IMR-90 (cell line): ENCODE measurements at regions not wholly inside any gene's neighbourhood (a gene's known extent, or its start where the extent isn't known, plus 50 kb on each side); places are given as distances from the start of the nearest gene placed in this dataset.
"Not testable (repeated sequence)": the region's sequence is repeated elsewhere in the genome, so short reads cannot be mapped to it uniquely, and the experiment has no call there.

ENCODE experiments used
- ATAC-seq: fragments of 200-7000 bp; cut with Tn5 transposase; 2 replicates; pipeline ENCODE4 v1.9.1; 2020; ENCODE audit warnings: low read depth, mild to moderate bottlenecking, moderate library complexity
- BruUV-seq: library from RNA; stranded (reverse); fragments of 400-500 nt; replicated peaks from 2 replicates; lab custom pipeline; 2021; lab: Mats Ljungman, UMichigan
- CTCF ChIA-PET: fragments of 300-600 bp; formaldehyde crosslinking; extraction: SDS; loops from one replicate; lab custom pipeline; 2021; ENCODE audit warnings: antibody characterized with exemption; lab: Yijun Ruan, JAX
- POLR2A ChIA-PET: fragments of 300-600 bp; sonication (Branson Sonifier 250); formaldehyde crosslinking; loops from one replicate; lab custom pipeline; 2022; ENCODE audit warnings: antibody characterized with exemption; ENCODE audit not compliant: unreplicated experiment; lab: Charles Lee
- DNase-seq: peaks from one replicate; pipeline ENCODE4 v3.0.0; 2013
- H2AFZ ChIP-seq: replicated peaks from 2 replicates; pipeline ENCODE3; 2013; ENCODE audit warnings: low read length, mild to moderate bottlenecking; ENCODE audit not compliant: poor library complexity
- H2AK5ac ChIP-seq: 2 replicates; pipeline ENCODE4 v1.6.1; 2013; ENCODE audit warnings: low read depth, low read length, inconsistent platforms
- H2AK9ac ChIP-seq: replicated peaks from 2 replicates; pipeline ENCODE3; 2013; ENCODE audit warnings: mild to moderate bottlenecking, low read depth, low read length, moderate library complexity; ENCODE audit not compliant: poor library complexity
- H2BK120ac ChIP-seq: 2 replicates; pipeline ENCODE4 v1.6.1; 2013; ENCODE audit warnings: low read depth, low read length, inconsistent platforms
- H2BK15ac ChIP-seq: 3 replicates; pipeline ENCODE4 v1.6.1; 2013; ENCODE audit warnings: low read depth, low read length, inconsistent platforms
- H2BK20ac ChIP-seq: 2 replicates; pipeline ENCODE4 v1.6.1; 2013; ENCODE audit warnings: low read depth, mild to moderate bottlenecking, inconsistent platforms, low read length, moderate library complexity
- H2BK5ac ChIP-seq: 2 replicates; pipeline ENCODE4 v1.6.1; 2013; ENCODE audit warnings: mild to moderate bottlenecking, low read depth, low read length, inconsistent platforms; ENCODE audit not compliant: poor library complexity, severe bottlenecking
- H3K14ac ChIP-seq: replicated peaks from 2 replicates; pipeline ENCODE4 v1.6.1; 2013; ENCODE audit warnings: low read depth, low read length, inconsistent platforms
- H3K18ac ChIP-seq: 2 replicates; pipeline ENCODE4 v1.6.1; 2013; ENCODE audit warnings: low read depth, low read length, control low read depth
- H3K23ac ChIP-seq: 2 replicates; pipeline ENCODE4 v1.6.1; 2013; ENCODE audit warnings: low read depth, low read length, inconsistent platforms
- H3K27ac ChIP-seq: 2 replicates; pipeline ENCODE4 v1.5.1; 2013; ENCODE audit warnings: mild to moderate bottlenecking, control low read depth, low read length; ENCODE audit not compliant: insufficient read depth
- H3K27me3 ChIP-seq: 2 replicates; pipeline ENCODE4 v1.6.1; 2013; ENCODE audit warnings: low read length; ENCODE audit not compliant: control insufficient read depth, insufficient read depth
- H3K36me3 ChIP-seq: 2 replicates; pipeline ENCODE4 v1.6.1; 2013; ENCODE audit warnings: low read length, mixed read lengths; ENCODE audit not compliant: control insufficient read depth, insufficient read depth
- H3K4ac ChIP-seq: 2 replicates; pipeline ENCODE4 v1.6.1; 2013; ENCODE audit warnings: low read depth, low read length, inconsistent platforms
- H3K4me1 ChIP-seq: 2 replicates; pipeline ENCODE4 v1.6.1; 2013; ENCODE audit warnings: low read length, mixed read lengths; ENCODE audit not compliant: control insufficient read depth, insufficient read depth
- H3K4me2 ChIP-seq: 2 replicates; pipeline ENCODE4 v1.6.1; 2013; ENCODE audit warnings: low read depth, mild to moderate bottlenecking, control low read depth, low read length, moderate library complexity
- H3K4me3 ChIP-seq: 2 replicates; pipeline ENCODE4 v1.5.1; 2013; ENCODE audit warnings: low read depth, mild to moderate bottlenecking, control low read depth, low read length, moderate library complexity; ENCODE audit not compliant: insufficient read depth
- H3K56ac ChIP-seq: 2 replicates; pipeline ENCODE4 v1.6.1; 2013; ENCODE audit warnings: low read length, inconsistent platforms; ENCODE audit not compliant: insufficient read depth; ENCODE audit errors: extremely low read depth
- H3K79me1 ChIP-seq, 2 experiments: 2 replicates each; pipeline ENCODE4 v1.6.1; 2013; ENCODE audit warnings: low read length in 2 of 2, inconsistent platforms in 1 of 2, low read depth in 1 of 2
- H3K9ac ChIP-seq: 2 replicates; pipeline ENCODE4 v1.6.1; 2013; ENCODE audit warnings: low read depth, low read length, control low read depth
- H3K9me1 ChIP-seq: 2 replicates; pipeline ENCODE4 v1.6.1; 2013; ENCODE audit warnings: low read length, inconsistent platforms; ENCODE audit not compliant: insufficient read depth
- H3K9me3 ChIP-seq: 2 replicates; pipeline ENCODE4 v1.6.1; 2013; ENCODE audit warnings: low read length; ENCODE audit not compliant: control insufficient read depth, insufficient read depth
- H4K20me1 ChIP-seq: 2 replicates; pipeline ENCODE4 v1.6.1; 2013; ENCODE audit warnings: low read length, inconsistent platforms; ENCODE audit not compliant: insufficient read depth
- H4K5ac ChIP-seq: 2 replicates; pipeline ENCODE4 v1.6.1; 2013; ENCODE audit warnings: mild to moderate bottlenecking, low read depth, low read length, control low read depth
- H4K8ac ChIP-seq, 2 experiments: 2 replicates each; pipeline ENCODE4 v1.6.1; 2013; ENCODE audit warnings: low read depth in 2 of 2, low read length in 2 of 2, control low read depth in 1 of 2, inconsistent platforms in 1 of 2
- H4K91ac ChIP-seq: 2 replicates; pipeline ENCODE4 v1.6.1; 2013; ENCODE audit warnings: low read depth, low read length, inconsistent platforms; ENCODE audit not compliant: insufficient read depth
- BHLHE40 ChIP-seq: fragments of 150-350 bp; IDR thresholded peaks from 2 replicates; pipeline ENCODE4 v1.6.1; 2016; ENCODE audit warnings: mild to moderate bottlenecking, low read depth, low read length
- ELK1 ChIP-seq: fragments of 150-350 bp; IDR thresholded peaks from 2 replicates; pipeline ENCODE4 v1.6.1; 2016; ENCODE audit warnings: low read depth, mild to moderate bottlenecking, low read length, moderate library complexity, borderline replicate concordance
- RAD21 ChIP-seq: IDR thresholded peaks from 2 replicates; pipeline ENCODE4 v1.6.1; 2012; ENCODE audit warnings: low read length, improper control_type of control experiment
- RCOR1 ChIP-seq: IDR thresholded peaks from 2 replicates; pipeline ENCODE4 v1.6.1; 2012; ENCODE audit warnings: mild to moderate bottlenecking, low read length, improper control_type of control experiment; ENCODE audit not compliant: insufficient replicate concordance
- WGBS, 2 experiments: methylation state at CpG; one replicate each; pipeline versions ENCODE4 v1.1.5 to v1.1.7; 2013; ENCODE audit warnings: missing lambda C conversion rate in 2 of 2; ENCODE audit not compliant: insufficient read length in 1 of 2; ENCODE audit errors: extremely low coverage in 2 of 2; 5-methylcytosine and 5-hydroxymethylcytosine counted together
- dilution Hi-C: fragments of 300-500 bp; cut with HindIII; formaldehyde crosslinking; loops from one replicate; pipeline ENCODE4 v1.14.3; 2018; ENCODE audit warnings: low sequenced_read_pairs; ENCODE audit not compliant: unreplicated experiment
- in situ Hi-C: fragments of 300-500 bp; cut with MboI; formaldehyde crosslinking; loops from 3 replicates; pipeline ENCODE4 v1.14.3; 2019; ENCODE audit warnings: low sequenced_read_pairs, inconsistent platforms, mixed read lengths
- intact Hi-C: fragments of 100-400 bp; cut with micrococcal nuclease; formaldehyde crosslinking; loops from 2 replicates; pipeline ENCODE4 v1.10.0; 2022

- Histone ChIP-seq H3K79me1 (no peaks in the 10 kb centered on the region), H3K4me2 (no peak overlapping the region), H3K36me3 (no peaks in the 10 kb centered on the region), H3K4me1 (peaks cover under 1% of the 10 kb centered on the region), H4K91ac (no peak overlapping the region), H3K9ac (no peak overlapping the region), H2BK5ac (no peak overlapping the region), H3K4me3 (no peak overlapping the region), H3K9me3 (no peaks in the 10 kb centered on the region), H3K27ac (no peak overlapping the region), H3K9me1 (no peaks in the 10 kb centered on the region), H4K5ac (no peak overlapping the region), H3K56ac (no peak overlapping the region), H2AK9ac (no peak overlapping the region), H3K18ac (no peak overlapping the region), H4K8ac (no peak overlapping the region), H3K4ac (no peak overlapping the region), H2AK5ac (no peak overlapping the region), H2BK15ac (no peak overlapping the region), H2BK120ac (no peak overlapping the region), H3K27me3 (no peaks in the 10 kb centered on the region), H2BK20ac (no peak overlapping the region), H3K23ac (no peak overlapping the region), H3K14ac (no peak overlapping the region), H2AFZ (no peak overlapping the region), H4K20me1 (no peaks in the 10 kb centered on the region)
- TF ChIP-seq BHLHE40, result no peak
- no peak for TF ChIP-seq ELK1
- no peak for TF ChIP-seq RAD21
- TF ChIP-seq RCOR1, result no peak
- in situ Hi-C loops (no loop called here), intact Hi-C loops (no loop called here), dilution Hi-C loops (no loop called here)
- DNase-seq (no peak), ATAC-seq (no peak)
- CTCF ChIA-PET, result no interaction called here
- BruUV-seq, result no TSS peak
- POLR2A ChIA-PET, result no interaction called here
- WGBS, 2 experiments, result no CpG with 5 or more reads among the region's 4 CpGs
These were observed 115.0 kb upstream of the CPM start for GRCh38 chr12:69047990-69048389.

GRCh38 chr12:69049855-69050254 lies 116.9 kb upstream of the CPM start:
- BruUV-seq, in situ Hi-C loops, CTCF ChIA-PET, H3K23ac ChIP-seq, H4K8ac ChIP-seq, H3K4me3 ChIP-seq, H2AFZ ChIP-seq, H3K27me3 ChIP-seq, H4K5ac ChIP-seq, dilution Hi-C loops, intact Hi-C loops, H3K4me1 ChIP-seq, H3K36me3 ChIP-seq, H2AK9ac ChIP-seq, H3K79me1 ChIP-seq, H3K56ac ChIP-seq, H3K9me3 ChIP-seq, H3K18ac ChIP-seq, H2BK120ac ChIP-seq, H3K27ac ChIP-seq, H3K9me1 ChIP-seq, H3K4ac ChIP-seq, H2BK15ac ChIP-seq, H2AK5ac ChIP-seq, H2BK5ac ChIP-seq, H3K4me2 ChIP-seq, H3K9ac ChIP-seq, POLR2A ChIA-PET, DNase-seq, H4K20me1 ChIP-seq, H4K91ac ChIP-seq, ATAC-seq, H3K14ac ChIP-seq, H2BK20ac ChIP-seq: not testable (repeated sequence)
- no CpG with 5 or more reads among the region's 2 CpGs for WGBS, 2 experiments
